ENCODE measurements at regions not wholly inside any gene's neighbourhood (a gene's known extent, or its start where the extent isn't known, plus 50 kb on each side); places are given as distances from the start of the nearest gene placed in this dataset.

GRCh38 chr18:34606851-34607250, 103.2 kb upstream of the DTNA start:
- H3K4me2 ChIP-seq (ENCODE audit: insufficient read depth in 1 of 2, low read depth in 2 of 2, low read length in 2 of 2): no peak overlapping the region
- no peak overlapping the region for H3K4ac ChIP-seq (replicated peaks; ENCODE audit: insufficient read length, low read depth, low read length)
- no peak overlapping the region for H4K91ac ChIP-seq (replicated peaks; ENCODE audit: insufficient read length, low read length)
- no peaks in the 10 kb centered on the region for H3K23me2 ChIP-seq (ENCODE audit: low read depth, low read length)
- no peak overlapping the region for H3K4me3 ChIP-seq (ENCODE audit: extremely low read depth in 1 of 4, insufficient read depth in 2 of 4, low read depth in 3 of 4, low read length in 4 of 4)
- TF ChIP-seq ZNF274 (IDR thresholded peaks at IDR 0.05; ENCODE audit: borderline replicate concordance, extremely low read depth, low read length) (no peak), HDAC6 (IDR thresholded peaks at IDR 0.05; ENCODE audit: low read depth, low read length) (no peak), SIX5 (IDR thresholded peaks at IDR 0.05; ENCODE audit: low read depth, low read length) (no peak), EZH2 (IDR thresholded peaks at IDR 0.05; ENCODE audit: low read depth, low read length, severe bottlenecking) (no peak), RAD21 (IDR thresholded peaks at IDR 0.05 in 1 of 2, conservative IDR thresholded peaks at IDR 0.05 in 1 of 2; ENCODE audit: low read depth in 2 of 2, low read length in 2 of 2) (no peak), CBX8 (IDR thresholded peaks at IDR 0.05; ENCODE audit: borderline replicate concordance, low read depth, low read length) (no peak), TAF7 (optimal IDR thresholded peaks at IDR 0.05; ENCODE audit: borderline replicate concordance, low read depth, low read length) (no peak), RXRA (IDR thresholded peaks at IDR 0.05; ENCODE audit: insufficient read depth, low read depth, low read length) (no peak), CEBPB (IDR thresholded peaks at IDR 0.05; ENCODE audit: low read depth, low read length) (no peak), SP1 (IDR thresholded peaks at IDR 0.05; ENCODE audit: low read depth, low read length) (no peak), E2F6 (IDR thresholded peaks at IDR 0.05) (no peak), CREB1 (IDR thresholded peaks at IDR 0.05) (no peak)
- no peak overlapping the region for H4K5ac ChIP-seq (ENCODE audit: insufficient read length, low read depth, low read length)
- no peak overlapping the region for H2BK12ac ChIP-seq (ENCODE audit: low read depth, low read length)
- FAIRE-seq (no peak), DNase-seq (ENCODE audit: low read depth in 1 of 2, low spot score in 2 of 2) (no peak)
- H2BK120ac ChIP-seq (replicated peaks; ENCODE audit: low read depth, low read length): no peak overlapping the region
- no peaks in the 10 kb centered on the region for H3K36me3 ChIP-seq (ENCODE audit: control insufficient read depth in 2 of 4, insufficient read depth in 4 of 4, low read length in 3 of 4)
- H2BK20ac ChIP-seq (ENCODE audit: low read length): no peak overlapping the region
- H3K56ac ChIP-seq (replicated peaks; ENCODE audit: insufficient read length, low read depth, low read length): no peak overlapping the region
- no peaks in the 10 kb centered on the region for H3K4me1 ChIP-seq (replicated peaks in 1 of 4; ENCODE audit: control insufficient read depth in 3 of 4, insufficient read depth in 4 of 4, low read length in 3 of 4)
- no peak overlapping the region for H2BK15ac ChIP-seq (ENCODE audit: low read length)
- WGBS, 2 experiments (ENCODE audit: extremely low coverage in 1 of 2, insufficient coverage in 1 of 2, insufficient read length in 1 of 2, insufficient replicate concordance in 2 of 2, low coverage in 1 of 2, low lambda C conversion rate in 2 of 2, missing lambda C conversion rate in 1 of 2): 97% methylated on average over 3 of the region's 3 CpGs; no CpG with 5 or more reads in 1 of the 2 experiments
- no peaks in the 10 kb centered on the region for H4K20me1 ChIP-seq (replicated peaks in 1 of 2; ENCODE audit: control insufficient read depth in 1 of 2, insufficient read depth in 2 of 2, low read length in 2 of 2)
- no peak overlapping the region for H4K8ac ChIP-seq (ENCODE audit: extremely low read depth, insufficient read depth, low read length)
- H3K79me2 ChIP-seq (ENCODE audit: control insufficient read depth in 1 of 2, insufficient read depth in 2 of 2, low read length in 2 of 2): no peaks in the 10 kb centered on the region
- H3K14ac ChIP-seq (ENCODE audit: insufficient read length): no peak overlapping the region
- CTCF ChIA-PET (ENCODE audit: partially characterized antibody): interaction anchor here (0.6 to 2.3 kb wide), 3 partner anchors 8 to 55 kb away, joined by 3 to 5 read pairs (median 3); no protein-coding TSS in a partner anchor
- H3K23ac ChIP-seq (ENCODE audit: insufficient read length): no peak overlapping the region
- H3K27me3 ChIP-seq (replicated peaks in 1 of 4; ENCODE audit: control insufficient read depth in 3 of 4, extremely low read depth in 1 of 4, insufficient read depth in 3 of 4, low read length in 3 of 4): no peaks in the 10 kb centered on the region
- no peak overlapping the region for H2AK5ac ChIP-seq (ENCODE audit: low read depth, low read length)
- POLR2A ChIA-PET (ENCODE audit: partially characterized antibody): no interaction called here
- H3K27ac ChIP-seq (ENCODE audit: low read depth, low read length): no peak overlapping the region
- H3K79me1 ChIP-seq (ENCODE audit: low read depth, low read length): no peaks in the 10 kb centered on the region
- H3K9me3 ChIP-seq (ENCODE audit: insufficient read depth in 2 of 2, low read depth in 1 of 2, low read length in 1 of 2): no peaks in the 10 kb centered on the region
- no peak overlapping the region for H3K18ac ChIP-seq (ENCODE audit: extremely low read depth, low read length)
- no peak overlapping the region for H3K9ac ChIP-seq (replicated peaks in 1 of 4; ENCODE audit: extremely low read depth in 1 of 4, low read depth in 3 of 4, low read length in 3 of 4)
- H2AFZ ChIP-seq (ENCODE audit: low read length): no peak overlapping the region
- no peak overlapping the region for H2BK5ac ChIP-seq (ENCODE audit: low read depth, low read length)
